Psoas muscle (tissue), 7 donors: ENCODE measurements at regions not wholly inside any gene's neighbourhood (a gene's known extent, or its start where the extent isn't known, plus 50 kb on each side); places are given as distances from the start of the nearest gene placed in this dataset.

Source experiments
- ATAC-seq, 4 donors: fragments of 200-7000 bp; cut with Tn5 transposase; one replicate each; pipeline ENCODE4 v1.9.1; 2020; ENCODE audit warnings: moderate library complexity in 3 of 4, mild to moderate bottlenecking in 2 of 4
- DNase-seq, 2 donors: peaks; one replicate each; pipeline ENCODE4 v3.0.0-alpha.2; 2020
- H3K27ac ChIP-seq: fragments of 200-600 bp; one replicate; pipeline ENCODE4 v1.8.0; 2022
- H3K27me3 ChIP-seq, 3 donors: fragments of 200-600 bp in 1 of 3; one replicate each; pipeline versions ENCODE4 v1.6.1 to v1.8.0; 2013 to 2022; ENCODE audit warnings: low read length in 2 of 3, mild to moderate bottlenecking in 2 of 3, moderate library complexity in 1 of 3; ENCODE audit not compliant: insufficient read depth in 3 of 3
- H3K36me3 ChIP-seq, 2 donors: fragments of 200-600 bp in 1 of 2; one replicate each; pipeline versions ENCODE4 v1.6.1 to v1.8.0; 2013 to 2022; ENCODE audit warnings: low read depth in 1 of 2, mild to moderate bottlenecking in 1 of 2, moderate library complexity in 1 of 2; ENCODE audit not compliant: insufficient read depth in 1 of 2
- H3K4me1 ChIP-seq: fragments of 200-600 bp; one replicate; pipeline ENCODE4 v1.8.0; 2022
- H3K4me3 ChIP-seq: fragments of 200-600 bp; one replicate; pipeline ENCODE4 v1.8.0; 2022; ENCODE audit warnings: mild to moderate bottlenecking
- H3K9me3 ChIP-seq: fragments of 200-600 bp; one replicate; pipeline ENCODE4 v1.8.0; 2022
- WGBS, 3 donors: extraction: QIAGEN DNeasy Blood & Tissue Kit; methylation state at CpG; one replicate each; pipeline versions ENCODE4 v1.1.6 to v1.1.7; 2013; 5-methylcytosine and 5-hydroxymethylcytosine counted together
- intact Hi-C, 2 donors: fragments of 100-400 bp; cut with DNase I; formaldehyde crosslinking; loops; one replicate each; pipeline versions ENCODE4 v1.11.0 to v1.14.2; 2022
- TF ChIP-seq, protein P1 (sequence below): fragments of 200-600 bp; IDR thresholded peaks from one replicate; pipeline ENCODE4 v1.8.0; 2022; ENCODE audit warnings: antibody characterized with exemption
- donor health status: healthy with polysubstance abuse.
- donor health status: DM: no; HTN: no; CAD: no; lungs with moderate emphysema.
- donor health status: Bipolar disorder and iron deficiency.
- donor health status: healthy.
- donor health status: DM: yes; HTN: yes; CAD: no.
- donor health status: DM: no; HTN: no; CAD: no.
- donor health status: DM: yes; HTN: yes; CAD: no.

DNA sequence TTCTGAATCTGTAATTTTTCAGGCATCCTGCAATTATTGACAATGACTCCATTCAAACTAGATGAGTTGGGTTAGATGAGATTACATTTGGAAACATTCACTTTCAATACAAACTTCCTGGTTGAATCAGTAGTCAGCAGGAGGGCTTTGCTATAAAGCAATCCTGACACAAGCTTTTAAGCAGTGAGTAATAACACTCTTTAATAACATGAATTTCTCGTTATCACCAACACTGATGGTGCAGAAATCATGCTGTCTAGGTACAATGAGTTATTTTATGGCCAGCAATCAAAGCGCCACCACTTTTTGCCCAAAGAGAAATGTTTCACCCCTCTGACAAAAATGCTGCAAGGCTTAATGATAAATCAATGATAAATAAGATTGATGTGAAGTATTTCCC, 474.8 kb upstream of the CNTN4 start:
- Histone ChIP-seq H3K9me3 (no peaks in the 10 kb centered on the region), H3K27me3 (no peaks in the 10 kb centered on the region), H3K27ac (no peak overlapping the region), H3K4me3 (no peak overlapping the region), H3K4me1 (no peaks in the 10 kb centered on the region), H3K36me3 (no peaks in the 10 kb centered on the region)
- TF ChIP-seq, protein P1, sequence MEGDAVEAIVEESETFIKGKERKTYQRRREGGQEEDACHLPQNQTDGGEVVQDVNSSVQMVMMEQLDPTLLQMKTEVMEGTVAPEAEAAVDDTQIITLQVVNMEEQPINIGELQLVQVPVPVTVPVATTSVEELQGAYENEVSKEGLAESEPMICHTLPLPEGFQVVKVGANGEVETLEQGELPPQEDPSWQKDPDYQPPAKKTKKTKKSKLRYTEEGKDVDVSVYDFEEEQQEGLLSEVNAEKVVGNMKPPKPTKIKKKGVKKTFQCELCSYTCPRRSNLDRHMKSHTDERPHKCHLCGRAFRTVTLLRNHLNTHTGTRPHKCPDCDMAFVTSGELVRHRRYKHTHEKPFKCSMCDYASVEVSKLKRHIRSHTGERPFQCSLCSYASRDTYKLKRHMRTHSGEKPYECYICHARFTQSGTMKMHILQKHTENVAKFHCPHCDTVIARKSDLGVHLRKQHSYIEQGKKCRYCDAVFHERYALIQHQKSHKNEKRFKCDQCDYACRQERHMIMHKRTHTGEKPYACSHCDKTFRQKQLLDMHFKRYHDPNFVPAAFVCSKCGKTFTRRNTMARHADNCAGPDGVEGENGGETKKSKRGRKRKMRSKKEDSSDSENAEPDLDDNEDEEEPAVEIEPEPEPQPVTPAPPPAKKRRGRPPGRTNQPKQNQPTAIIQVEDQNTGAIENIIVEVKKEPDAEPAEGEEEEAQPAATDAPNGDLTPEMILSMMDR, result no peak
- intact Hi-C loops, result no loop called here
- ATAC-seq (no peak), DNase-seq (no peak)
- 73 to 87% (median 81%) methylated on average over 2 of the region's 2 CpGs for WGBS, 3 donors

DNA sequence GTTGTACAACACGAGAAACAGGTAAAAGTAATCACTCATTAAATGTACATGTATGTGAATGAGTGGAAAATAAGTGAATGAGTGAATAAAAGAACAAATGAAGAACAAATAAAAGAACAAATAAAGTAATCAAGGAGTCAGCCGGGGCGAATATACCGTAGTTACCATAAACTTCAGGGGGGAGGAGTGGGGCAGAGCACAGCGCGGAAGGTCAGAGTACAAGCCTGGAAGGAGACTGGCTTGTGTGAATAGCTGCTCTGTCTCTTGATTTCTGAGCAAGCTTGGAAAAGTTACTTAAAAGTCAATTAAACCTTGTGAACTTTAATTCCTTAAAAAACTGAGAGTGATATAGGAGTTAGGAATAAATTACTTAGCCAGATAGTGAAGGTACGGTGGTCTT, 466.5 kb upstream of the CNTN4 start:
- no peak for ATAC-seq
- TF ChIP-seq, protein P1, result no peak

DNA sequence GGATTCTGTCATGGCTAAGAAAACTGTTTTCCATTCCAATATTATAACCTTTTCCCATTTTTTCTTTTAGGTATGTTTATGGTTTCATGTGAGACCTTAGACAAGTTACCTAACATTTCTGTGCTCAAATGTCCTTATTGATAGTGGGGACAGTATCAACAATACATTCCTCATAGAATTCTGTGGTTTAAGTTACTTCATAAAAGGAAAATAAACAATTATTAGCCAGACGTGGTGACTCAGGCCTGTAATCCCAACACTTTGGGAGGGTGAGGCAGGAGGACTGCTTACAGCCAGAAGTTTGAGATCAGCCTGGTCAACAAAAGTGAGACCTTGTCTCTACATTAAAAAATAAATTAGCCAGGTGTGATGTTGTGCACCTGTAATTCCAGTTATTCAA, 436.8 kb upstream of the CNTN4 start:
- DNase-seq (no peak), ATAC-seq (no peak)
- Histone ChIP-seq H3K4me1 (no peaks in the 10 kb centered on the region), H3K27me3 (no peaks in the 10 kb centered on the region), H3K9me3 (no peaks in the 10 kb centered on the region), H3K4me3 (no peak overlapping the region), H3K27ac (no peak overlapping the region), H3K36me3 (no peaks in the 10 kb centered on the region)
- TF ChIP-seq, protein P1, result no peak
- intact Hi-C loops, result no loop called here
- WGBS, 3 donors, result 23 to 37% (median 29%) methylated on average over 1 of the region's 1 CpG

More for the DNA sequence above, 466.5 kb upstream of the CNTN4 start:
- DNase-seq, result no peak
- Histone ChIP-seq H3K27ac (no peak overlapping the region), H3K9me3 (no peaks in the 10 kb centered on the region), H3K27me3 (no peaks in the 10 kb centered on the region), H3K4me3 (no peak overlapping the region), H3K4me1 (no peaks in the 10 kb centered on the region), H3K36me3 (no peaks in the 10 kb centered on the region)
- WGBS, 3 donors, result 88 to 95% (median 89%) methylated on average over 7 of the region's 7 CpGs
- intact Hi-C loops, result no loop called here

DNA sequence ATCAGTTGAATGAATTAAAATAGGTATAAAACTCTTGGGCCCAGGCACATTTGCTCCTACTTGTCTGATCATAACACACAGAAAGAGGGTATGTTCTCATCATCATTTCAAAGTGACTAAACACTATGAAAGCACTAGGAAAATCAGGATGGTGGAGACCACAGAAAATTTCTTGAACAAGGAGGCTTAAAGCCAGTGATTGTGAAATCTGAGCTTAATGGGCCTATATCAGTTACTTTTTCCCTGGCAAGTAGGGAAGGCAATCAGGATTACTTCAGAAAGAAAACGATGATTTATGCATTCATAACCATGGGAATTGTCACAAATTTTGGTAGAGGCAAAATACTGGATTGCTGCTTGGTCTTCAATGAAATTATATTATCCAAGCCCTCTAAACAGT, 434.4 kb upstream of the CNTN4 start:
- Histone ChIP-seq H3K4me3 (no peak overlapping the region), H3K4me1 (no peaks in the 10 kb centered on the region), H3K27me3 (no peaks in the 10 kb centered on the region), H3K36me3 (no peaks in the 10 kb centered on the region), H3K9me3 (no peaks in the 10 kb centered on the region), H3K27ac (no peak overlapping the region)
- ATAC-seq (no peak), DNase-seq (no peak)
- intact Hi-C loops, result no loop called here
- 31 to 39% (median 34%) methylated on average over 1 of the region's 1 CpG for WGBS, 3 donors
- TF ChIP-seq, protein P1, result no peak

DNA sequence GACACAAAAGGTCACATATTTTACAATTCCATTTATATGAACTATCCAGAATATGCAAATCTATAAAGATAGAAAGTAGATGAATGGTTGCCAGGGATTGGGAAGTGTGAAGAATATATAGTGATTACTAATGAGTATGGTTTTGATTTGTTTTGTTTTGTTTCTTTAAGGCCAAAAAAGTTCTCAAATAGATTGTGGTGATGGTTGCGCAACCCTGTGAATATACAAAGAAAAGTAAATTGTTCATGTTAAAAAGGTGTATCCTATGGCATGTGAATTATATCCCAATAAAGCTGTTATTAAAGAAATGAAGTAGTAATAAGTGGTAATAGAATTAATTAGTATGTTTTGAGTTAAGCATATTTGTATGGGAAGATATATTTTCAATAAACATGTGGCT, 431.8 kb upstream of the CNTN4 start:
- no peaks in the 10 kb centered on the region for H3K36me3 ChIP-seq
- TF ChIP-seq, protein P1, result no peak
- no peak overlapping the region for H3K4me3 ChIP-seq
- H3K9me3 ChIP-seq, result no peaks in the 10 kb centered on the region
- DNase-seq, result no peak
- H3K27me3 ChIP-seq, result no peaks in the 10 kb centered on the region
- WGBS, 3 donors, result 97 to 99% (median 98%) methylated on average over 1 of the region's 1 CpG
- H3K4me1 ChIP-seq, result no peaks in the 10 kb centered on the region
- intact Hi-C loops, result no loop called here
- no peak overlapping the region for H3K27ac ChIP-seq
- no peak for ATAC-seq
